ENCODE measurements at regions not wholly inside any gene's neighbourhood (a gene's known extent, or its start where the extent isn't known, plus 50 kb on each side); places are given as distances from the start of the nearest gene placed in this dataset.

GRCh38 chr11:134849833-134850232, 437.8 kb upstream of the B3GAT1 start:
- no peaks in the 10 kb centered on the region for H3K79me2 ChIP-seq (ENCODE audit: control insufficient read depth, insufficient read depth, low read length)
- intact Hi-C loops (cut with micrococcal nuclease) = no loop called here
- in situ Hi-C loops (cut with MboI) = no loop called here

More at GRCh38 chr11:134849833-134850232, 437.8 kb upstream of the B3GAT1 start:
- TF ChIP-seq STAT5B (CRISPR knock-in tag; IDR thresholded peaks at IDR 0.05) (no peak), ZBTB40 (IDR thresholded peaks at IDR 0.05) (peak; percentile 83), ZBTB40 (CRISPR knock-in tag; IDR thresholded peaks at IDR 0.05) (peak; percentile 61)
- ATAC-seq = no peak
- Histone ChIP-seq H3K36me3 (ENCODE audit: control insufficient read depth, insufficient read depth, low read length) (no peaks in the 10 kb centered on the region), H4K20me1 (replicated peaks; ENCODE audit: control insufficient read depth, insufficient read depth, low read length) (no peaks in the 10 kb centered on the region), H2AFZ (ENCODE audit: low read depth, low read length) (no peak overlapping the region), H3K9me3 (replicated peaks; ENCODE audit: control insufficient read depth, insufficient read depth, low read depth, low read length) (no peaks in the 10 kb centered on the region), H3K4me2 (ENCODE audit: insufficient read depth, low read length) (no peak overlapping the region), H3K9me1 (ENCODE audit: control insufficient read depth, insufficient read depth, low read length) (no peaks in the 10 kb centered on the region), H3K27ac (ENCODE audit: extremely low read depth, low read depth, low read length) (no peak overlapping the region), H3K27me3 (ENCODE audit: control insufficient read depth in 2 of 2, insufficient read depth in 2 of 2, low read length in 2 of 2) (peaks cover 9 to 40% of the 10 kb centered on the region in 2 experiments), H3K4me1 (replicated peaks in 1 of 2; ENCODE audit: control insufficient read depth in 2 of 2, insufficient read depth in 2 of 2, low read length in 2 of 2) (no peaks in the 10 kb centered on the region), H3K9ac (ENCODE audit: insufficient read depth in 1 of 2, low read depth in 2 of 2, low read length in 2 of 2) (no peak overlapping the region), H3K4me3 (no peak overlapping the region)
- no TSS peak for BruUV-seq (replicated peaks)
- 3% methylated on average over 3 of the region's 3 CpGs for WGBS (ENCODE audit: insufficient coverage, low coverage, missing lambda C conversion rate)
- FAIRE-seq = no peak
- ChIA-PET POLR2A (no interaction called here), CTCF (ENCODE audit: low intra/inter-chr PET ratio) (no interaction called here)
- no peak for DNase-seq (ENCODE audit: extremely low read depth in 1 of 4, low spot score in 3 of 4)
